HG02798 (cell line): ENCODE measurements at regions not wholly inside any gene's neighbourhood (a gene's known extent, or its start where the extent isn't known, plus 50 kb on each side); places are given as distances from the start of the nearest gene placed in this dataset.

Source experiments
- ATAC-seq: cut with Tn5 transposase; IDR thresholded peaks from one replicate; pipeline ENCODE4 v1.9.1; 2021; ENCODE audit warnings: mild to moderate bottlenecking; ENCODE audit not compliant: unreplicated experiment, poor library complexity

DNA sequence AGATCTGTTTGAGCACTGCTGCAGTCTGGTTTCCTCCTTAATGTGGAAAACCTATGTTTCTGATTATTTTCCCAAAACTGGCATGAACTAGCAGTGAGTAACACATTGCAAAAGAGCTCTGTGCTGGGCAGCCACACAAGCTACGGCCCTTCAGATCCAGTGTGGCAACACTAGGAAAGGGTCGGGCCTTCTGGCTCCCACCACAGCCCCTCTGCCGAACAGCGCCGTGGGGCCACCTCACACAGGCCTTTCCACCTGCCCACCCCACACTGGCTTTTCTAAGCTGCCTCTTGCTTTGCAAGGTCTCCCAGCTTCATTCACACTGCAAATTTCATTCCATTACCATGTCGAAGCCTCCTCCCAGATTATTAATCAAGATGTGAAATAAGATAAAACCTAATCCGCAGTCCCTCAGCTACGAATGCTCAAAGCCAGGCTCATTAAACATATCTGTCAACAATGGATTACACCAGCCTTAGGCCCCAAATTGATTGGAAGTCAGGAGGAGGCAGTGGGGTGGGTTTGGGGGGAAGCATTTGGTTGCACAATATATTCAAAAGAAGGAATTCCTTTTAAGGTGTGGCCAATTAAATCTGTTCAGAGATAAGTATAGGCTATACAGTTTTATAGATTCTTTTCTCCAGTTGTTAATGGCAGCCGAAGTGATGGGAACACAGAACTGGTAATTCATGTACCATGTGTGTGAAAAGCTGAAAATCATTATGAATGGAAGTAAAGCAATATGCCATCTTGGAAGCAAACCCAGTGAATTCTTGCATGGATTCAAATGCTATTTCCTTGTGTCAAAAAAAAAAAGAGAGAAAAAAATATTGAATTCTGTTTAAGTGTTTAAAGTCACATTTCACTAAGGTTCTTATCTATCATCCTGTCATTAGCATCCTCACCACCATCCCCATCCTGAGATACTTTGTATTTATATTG, 223.7 kb downstream of the MTERF1 start:
- ATAC-seq = no peak

DNA sequence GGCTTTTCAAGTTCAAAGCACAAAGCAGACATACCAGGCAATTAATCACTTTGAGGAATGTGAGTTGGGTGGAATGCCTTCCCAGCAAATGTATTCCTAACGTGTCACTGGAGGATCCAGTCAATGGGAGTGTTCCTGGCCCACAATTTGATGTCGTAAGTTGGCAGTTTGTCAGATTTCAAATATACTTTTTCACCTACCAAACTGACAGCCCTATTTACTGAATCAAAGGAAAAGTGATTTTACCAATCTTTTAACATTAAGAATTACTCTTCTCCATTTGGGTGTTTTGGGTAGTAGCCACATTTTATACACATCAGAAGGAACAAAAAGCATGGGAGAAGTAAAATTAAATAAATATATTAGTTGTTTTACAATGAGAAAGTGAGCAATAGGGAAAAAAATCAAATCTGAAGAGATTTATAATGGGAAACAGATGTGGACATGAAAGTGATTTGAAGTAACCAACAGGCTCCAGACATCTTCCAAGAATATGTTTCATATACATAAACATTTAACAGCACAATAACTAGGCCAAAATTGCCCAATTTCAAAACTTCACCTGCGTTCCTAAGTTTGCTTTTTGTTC, 222.9 kb downstream of the MTERF1 start:
- ATAC-seq = no peak

DNA sequence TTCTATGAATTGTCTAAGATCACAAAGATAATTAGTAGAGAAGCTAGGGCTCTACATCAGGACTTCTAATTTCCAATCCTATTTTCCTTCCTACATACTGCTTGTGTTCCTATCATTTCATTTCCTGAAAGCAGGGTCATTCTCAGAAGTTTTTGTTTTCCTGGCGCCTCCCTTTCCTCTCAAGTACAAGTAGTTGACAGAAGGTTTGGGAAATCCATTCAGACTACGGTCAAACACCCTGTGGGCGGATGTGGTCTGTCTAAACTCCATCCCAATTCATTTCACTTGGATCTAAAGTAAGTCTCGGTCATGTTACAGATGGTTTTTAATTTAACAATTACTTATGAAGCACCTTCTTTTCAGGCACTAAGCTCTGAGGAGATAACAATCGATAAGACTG, 221.4 kb downstream of the MTERF1 start:
- ATAC-seq = no peak

DNA sequence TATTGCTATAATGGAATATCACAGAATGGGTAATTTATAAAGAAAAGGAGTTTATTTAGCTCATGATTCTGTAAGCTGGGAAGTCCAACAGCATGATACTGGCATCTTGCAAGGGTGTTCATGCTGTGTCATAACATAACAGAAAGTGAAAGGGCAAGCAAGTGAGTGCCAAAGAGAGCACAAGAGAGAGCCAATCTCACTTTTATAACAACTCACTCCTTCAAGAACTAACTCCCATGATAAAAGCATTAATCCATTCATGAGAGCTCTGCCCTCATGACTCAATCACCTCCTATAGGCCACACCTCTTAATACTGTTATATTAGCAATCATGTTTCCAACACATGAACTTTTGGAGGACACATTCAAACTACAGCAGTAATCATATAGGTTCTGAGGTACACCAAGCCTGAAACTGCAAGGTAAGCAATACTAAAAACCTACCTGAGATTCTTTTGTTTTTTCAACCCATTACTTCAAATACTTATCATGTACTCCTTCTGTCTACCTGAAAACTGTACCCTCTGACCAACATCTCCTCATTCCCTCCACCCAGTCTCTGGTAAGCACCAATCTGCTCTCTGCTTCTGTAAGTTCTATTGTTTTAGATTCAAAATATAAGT, 219.7 kb downstream of the MTERF1 start:
- no peak for ATAC-seq

DNA sequence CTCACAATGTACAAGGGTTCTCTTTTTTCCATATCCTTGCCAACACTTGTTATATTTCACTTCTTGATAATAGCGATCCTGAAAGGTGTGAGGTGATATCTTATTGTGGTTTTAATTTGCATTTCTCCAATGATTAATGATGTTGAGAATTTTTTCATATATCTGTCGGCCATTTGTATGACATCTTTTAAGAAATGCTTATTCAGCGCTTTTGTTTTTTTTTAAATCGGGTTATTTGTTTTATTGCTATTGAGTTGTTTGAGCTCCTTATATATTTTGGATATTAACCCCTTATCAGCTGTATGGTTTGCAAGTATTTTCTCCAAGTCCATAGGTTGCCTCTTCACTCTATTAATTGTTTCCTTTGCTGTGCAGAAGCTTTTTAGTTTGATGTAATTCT, 218.8 kb downstream of the MTERF1 start:
- no peak for ATAC-seq

DNA sequence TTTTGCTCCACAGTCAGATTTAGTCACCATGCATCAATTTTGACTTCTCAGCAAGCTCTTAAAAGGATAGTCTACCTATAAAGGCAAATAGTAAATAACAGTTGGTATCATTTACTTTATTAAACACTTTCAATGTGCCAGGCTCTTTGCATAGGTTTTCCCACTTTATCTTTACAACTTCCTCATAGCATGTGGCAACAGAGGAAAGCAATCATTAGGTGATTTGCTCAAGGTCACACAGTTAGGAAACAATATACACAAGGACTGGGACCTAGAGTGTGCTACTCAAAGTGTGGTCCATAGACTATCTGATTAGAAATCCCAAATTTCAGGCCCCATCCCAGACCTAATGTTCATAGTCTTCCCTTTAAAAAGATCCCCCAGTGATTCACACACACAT, 212.3 kb downstream of the MTERF1 start:
- ATAC-seq = no peak

DNA sequence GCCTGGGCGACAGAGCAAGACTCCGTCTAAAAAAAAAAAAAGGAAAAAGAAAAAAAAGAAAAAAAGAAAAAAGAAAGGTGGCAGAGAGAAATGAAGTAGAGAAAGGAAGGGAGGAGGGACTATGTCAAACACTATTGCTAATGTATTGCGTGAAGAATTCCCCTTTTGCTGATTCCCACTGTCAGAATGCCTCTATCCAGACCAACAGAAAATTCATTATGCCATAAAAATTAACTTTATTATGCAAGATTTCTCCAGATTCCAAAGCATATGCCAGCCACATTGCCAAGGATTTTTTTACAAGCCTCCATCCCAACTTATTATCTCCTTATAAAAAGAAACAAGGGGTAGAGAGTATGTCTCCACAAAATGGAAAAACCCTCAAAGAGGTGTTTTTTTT, 209.3 kb downstream of the MTERF1 start:
- no peak for ATAC-seq

DNA sequence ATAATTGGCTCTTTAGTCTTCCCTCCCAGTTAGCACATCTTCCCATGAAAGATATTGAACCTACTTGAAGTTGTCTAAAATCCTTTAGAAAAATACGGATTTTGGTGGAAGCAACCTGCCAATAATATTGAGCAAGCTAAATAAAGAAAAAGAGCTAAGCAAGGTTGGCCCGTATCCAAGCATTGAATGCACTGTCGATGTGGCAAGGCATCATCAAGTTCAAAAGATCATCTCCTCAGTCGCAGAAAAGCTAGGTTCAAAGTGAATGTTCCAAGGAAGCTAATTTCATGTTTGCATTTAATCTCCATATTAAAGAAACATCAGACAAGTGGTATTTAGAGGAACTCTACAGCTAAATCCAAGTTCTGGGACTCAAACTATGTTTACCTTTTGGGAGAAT, 206.0 kb downstream of the MTERF1 start:
- ATAC-seq = no peak

DNA sequence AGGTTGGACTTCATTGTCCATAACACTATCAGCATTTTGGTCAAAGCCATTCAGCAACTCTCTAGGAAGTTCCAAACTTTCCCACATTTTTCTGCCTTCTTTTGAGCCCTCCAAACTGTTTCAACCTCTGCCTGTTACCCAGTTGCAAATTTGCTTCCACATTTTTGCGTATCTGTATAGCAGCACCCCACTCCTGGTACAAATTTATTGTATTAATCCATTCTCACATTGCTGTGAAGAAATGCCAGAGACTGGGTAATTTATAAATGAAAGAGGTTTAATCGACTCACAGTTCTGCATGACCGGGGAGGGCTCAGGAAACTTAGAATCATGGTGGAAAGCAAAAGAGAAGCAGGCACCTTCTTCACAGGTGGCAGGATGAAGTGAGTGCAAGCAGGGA, 198.8 kb downstream of the MTERF1 start:
- ATAC-seq = no peak

DNA sequence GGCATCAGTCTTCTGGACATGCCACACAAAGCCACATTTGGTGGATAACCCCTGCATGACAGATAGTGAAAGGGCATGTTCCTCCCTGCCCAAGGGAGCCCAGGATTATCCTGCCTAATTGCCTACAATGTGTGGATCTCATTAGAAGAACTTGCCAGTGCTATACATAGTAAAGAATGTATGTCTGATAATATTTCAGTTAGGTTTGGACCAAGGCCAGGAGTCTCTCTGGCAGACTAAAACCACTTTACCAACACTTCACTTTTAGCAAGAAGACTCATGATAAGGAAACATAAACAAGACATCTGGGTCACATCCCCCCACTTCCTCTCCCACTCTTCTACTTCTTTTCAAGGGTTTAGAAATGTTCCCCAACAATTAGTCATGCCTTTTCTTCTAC, 196.7 kb downstream of the MTERF1 start:
- no peak for ATAC-seq

DNA sequence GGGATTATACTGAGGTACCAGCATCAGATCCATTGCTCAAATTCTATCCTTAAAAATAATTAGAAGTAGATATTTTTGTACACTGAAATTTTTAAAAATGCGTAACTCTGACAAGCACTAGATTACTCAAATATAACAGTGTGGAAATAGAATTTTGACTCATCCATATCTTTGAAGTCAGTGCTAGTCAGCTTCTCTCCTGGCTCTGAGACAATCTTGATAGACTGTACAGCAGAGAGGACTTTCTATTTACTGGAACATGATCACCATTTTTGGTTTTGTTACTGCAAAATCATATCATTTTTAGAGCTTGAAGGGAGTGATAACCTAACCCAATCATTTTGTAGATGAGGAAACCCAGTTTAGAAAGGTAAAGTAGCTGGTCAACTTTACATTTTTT, 195.0 kb downstream of the MTERF1 start:
- ATAC-seq = no peak

DNA sequence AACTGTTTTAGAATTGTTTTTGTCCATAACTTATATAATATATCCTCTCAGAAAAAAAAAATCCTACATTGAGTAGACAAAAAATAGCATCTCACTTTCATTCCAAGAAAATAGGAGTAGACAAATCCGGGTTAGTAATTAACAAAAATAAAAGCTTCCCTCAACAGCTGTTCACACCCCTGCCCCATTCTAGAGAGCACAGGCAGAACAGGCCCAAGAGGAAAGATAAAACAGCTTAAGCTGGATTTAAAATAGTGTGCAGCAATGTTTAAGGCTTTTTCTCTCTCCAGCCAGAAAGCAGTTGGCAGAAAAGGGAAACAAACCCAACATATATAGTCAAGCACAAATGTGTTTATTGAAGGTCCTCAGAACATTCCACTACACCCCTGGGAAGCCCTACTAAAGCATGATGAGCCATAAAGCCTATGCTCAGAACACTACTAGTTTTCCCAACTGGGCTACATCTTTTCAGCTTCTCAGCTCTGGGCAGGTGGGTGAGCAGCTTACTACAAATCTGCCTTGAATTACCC, 189.9 kb downstream of the MTERF1 start:
- no peak for ATAC-seq

DNA sequence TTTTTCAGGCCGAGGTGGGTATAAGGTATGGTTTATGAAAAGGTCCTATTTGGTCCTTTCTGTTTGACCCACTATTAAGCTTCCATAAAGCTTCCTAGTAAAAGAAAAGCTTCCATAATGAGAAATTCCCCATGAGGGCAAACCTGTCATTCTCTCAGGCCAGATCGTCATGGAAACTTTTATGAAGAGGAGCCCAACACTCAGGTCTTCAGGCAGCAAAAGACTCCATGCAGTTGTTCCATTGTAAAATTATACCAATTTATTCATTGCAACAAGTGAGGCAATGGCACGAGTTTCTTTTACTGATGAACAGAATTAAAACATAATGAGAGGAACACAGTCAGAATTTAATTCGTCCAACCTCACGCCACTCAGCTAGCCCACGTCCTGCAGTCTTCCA, 188.6 kb downstream of the MTERF1 start:
- no peak for ATAC-seq

DNA sequence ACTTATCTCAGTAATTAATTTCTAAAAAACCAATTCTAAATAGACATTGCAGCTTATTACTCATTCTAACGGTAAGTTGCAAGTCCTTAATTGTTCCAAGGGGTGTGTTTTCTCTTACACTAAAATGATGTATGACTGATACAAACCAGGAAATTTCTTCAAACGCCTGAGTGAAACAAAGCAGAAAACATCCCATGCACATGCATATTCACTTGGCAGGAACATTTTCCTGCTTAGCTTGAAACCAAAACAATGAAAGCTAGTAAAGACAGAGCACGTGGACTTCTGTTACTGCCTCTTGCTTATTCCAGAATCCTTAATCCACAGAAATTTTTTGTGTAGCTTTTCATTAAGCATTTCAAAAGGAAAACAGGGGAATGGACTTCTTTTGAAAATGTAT, 187.7 kb downstream of the MTERF1 start:
- ATAC-seq = no peak

DNA sequence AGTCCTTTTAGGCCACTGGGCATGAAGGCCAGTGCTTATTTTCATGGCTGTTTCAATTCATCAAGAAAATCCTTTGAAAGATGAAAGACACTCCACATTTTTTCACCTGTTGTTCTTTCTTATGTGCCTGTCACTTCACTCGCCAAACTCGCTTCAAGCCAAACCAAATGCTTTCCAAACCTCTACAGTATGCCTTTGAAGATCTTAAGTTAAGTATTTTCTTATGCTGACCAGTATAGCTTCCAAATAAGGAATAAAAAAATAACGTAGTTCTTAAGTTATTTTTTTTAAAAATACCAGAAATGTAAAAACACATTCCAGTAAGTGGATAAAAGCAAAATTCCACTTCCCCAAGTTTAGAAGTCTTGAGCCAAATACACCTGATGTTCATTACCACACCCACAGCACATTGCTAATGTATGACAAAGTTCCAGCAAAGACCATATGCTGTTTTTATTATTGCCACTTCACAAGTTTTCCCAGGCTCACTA, 186.1 kb downstream of the MTERF1 start:
- no peak for ATAC-seq

DNA sequence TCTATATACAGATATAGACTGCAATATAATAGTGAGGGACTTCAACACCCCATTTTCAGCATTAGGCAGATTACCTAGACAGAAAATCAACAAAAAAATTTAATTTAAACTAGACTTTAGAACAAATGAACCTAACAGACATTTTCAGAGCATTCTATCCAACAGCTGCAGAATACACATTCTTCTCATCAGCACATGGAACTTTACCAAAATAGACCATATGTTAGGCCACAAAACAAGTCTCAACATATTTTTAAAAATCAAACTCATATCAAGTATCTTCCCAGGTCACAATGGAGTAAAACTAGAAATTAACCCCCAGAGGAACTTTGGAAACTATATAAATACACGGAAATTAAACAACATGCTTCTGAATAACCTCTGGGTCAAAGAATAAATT, 169.6 kb downstream of the MTERF1 start:
- ATAC-seq = no peak

DNA sequence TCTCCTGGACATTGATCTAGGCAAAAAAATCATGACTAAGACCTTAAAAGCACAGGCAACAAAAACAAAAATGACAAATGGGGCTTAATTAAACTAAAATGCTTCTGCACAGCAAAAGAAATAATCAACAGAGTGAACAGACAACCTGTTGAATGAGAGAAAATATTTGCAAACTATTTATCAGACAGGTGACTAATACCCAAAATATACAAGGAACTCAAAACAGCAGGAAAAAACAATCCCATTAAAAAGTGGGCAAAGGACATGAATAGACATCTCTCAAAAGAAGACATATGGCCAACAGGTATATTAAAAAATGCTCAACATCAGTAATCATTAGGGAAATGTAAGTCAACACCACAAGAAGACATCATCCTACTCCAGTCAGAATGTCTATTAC, 166.8 kb downstream of the MTERF1 start:
- ATAC-seq = no peak

DNA sequence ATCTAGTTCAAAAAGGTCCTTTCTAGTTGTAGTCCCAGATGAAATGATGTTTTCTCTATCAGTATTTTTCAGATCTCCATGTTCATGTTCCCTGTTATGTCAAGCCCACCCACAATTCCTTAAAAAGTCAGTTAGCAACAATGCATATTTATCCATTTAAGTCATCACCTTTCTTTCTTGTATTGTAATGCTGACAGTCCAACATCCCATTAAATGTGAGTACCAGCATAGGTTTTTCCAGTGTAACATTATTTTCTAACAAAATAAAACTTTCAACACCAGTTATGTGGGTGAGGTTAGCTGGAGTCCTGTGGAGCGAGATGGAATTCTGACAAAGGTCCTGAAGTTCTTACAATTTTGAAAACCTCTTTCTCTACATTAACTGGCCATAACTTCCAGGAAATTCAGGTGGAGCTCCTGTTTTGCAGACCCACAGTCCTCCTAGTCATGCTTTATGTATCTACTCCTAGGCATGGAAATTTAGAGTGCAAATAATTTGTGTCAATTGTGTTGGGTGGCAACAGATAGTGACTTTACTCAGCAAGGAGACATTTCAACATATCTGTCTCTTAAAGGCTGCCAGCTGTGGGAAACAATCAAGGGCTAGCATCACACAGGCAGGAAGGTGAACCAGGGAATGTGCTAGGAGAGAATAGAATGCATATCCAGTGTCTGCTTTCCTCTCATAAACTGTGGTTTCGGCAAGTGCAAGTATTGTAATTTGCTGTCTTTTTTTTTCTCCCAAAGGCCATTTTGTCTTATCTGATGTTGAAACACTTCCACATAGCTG, 162.6 kb downstream of the MTERF1 start:
- no peak for ATAC-seq

DNA sequence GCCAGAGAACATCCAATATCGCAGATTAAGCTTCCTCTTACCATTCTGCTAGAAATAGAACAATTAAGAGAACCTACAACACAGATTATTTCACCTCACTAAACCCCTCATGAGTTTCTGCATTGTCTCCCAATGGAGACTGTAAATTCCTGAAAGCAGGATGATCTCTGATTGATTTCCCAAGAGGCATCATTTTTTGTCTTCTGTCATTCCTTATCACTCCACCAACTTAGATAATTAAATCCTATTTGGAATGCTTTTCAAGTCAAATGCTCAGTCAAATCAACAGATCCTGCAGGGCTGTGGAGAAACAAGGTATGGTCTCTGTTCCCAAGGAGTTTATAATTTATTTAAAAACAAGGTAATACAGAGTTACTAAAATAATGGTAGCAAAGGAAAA, 161.5 kb downstream of the MTERF1 start:
- no peak for ATAC-seq

DNA sequence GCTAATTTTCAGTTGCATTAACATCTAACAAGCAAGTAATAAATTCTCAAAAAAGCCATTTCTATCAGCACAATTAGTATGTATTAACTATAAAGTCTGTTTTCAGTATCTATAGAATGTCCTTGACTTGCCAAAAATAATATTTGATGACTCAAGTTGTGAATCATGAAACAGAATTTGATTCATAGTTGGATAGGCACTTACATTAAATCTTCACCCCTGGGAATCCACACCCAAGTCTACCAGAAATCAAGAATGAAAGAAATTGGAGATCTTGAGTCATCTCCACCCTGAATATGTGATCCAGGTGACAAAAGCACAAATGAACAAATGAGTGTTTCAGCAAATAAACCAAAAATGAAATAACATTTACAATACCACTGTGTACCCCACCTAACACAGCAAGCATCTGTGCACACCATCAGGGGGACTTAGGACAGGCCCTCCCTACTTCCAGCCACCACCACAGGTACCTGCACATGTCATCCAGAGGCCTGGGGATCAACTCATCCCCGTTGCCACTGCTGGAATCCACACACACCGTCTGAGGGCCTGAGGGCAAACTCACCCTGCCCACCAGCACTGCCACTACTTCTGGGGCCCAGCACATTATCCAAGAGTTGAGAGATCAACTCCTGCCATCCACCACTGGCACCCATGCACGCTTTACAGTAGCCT, 160.1 kb downstream of the MTERF1 start:
- ATAC-seq = no peak
